Left renal cortex interstitium (tissue), 4 donors: ENCODE measurements at regions not wholly inside any gene's neighbourhood (a gene's known extent, or its start where the extent isn't known, plus 50 kb on each side); places are given as distances from the start of the nearest gene placed in this dataset.

Source experiments
- DNase-seq, 4 donors: peaks; one replicate each; pipeline ENCODE4 v3.0.0-alpha.2; 2013; ENCODE audit warnings: low read depth in 4 of 4, low spot score in 2 of 4, missing footprints in 1 of 4

GRCh38 chr13:105070452-105070851, 1465.0 kb downstream of the EFNB2 start:
- no peak for DNase-seq

GRCh38 chr13:105069106-105069505, 1466.4 kb downstream of the EFNB2 start:
- DNase-seq: no peak

- no peak for DNase-seq
Measured at GRCh38 chr13:105063676-105064075, 1471.8 kb downstream of the EFNB2 start.

GRCh38 chr13:105059786-105060185, 1475.7 kb downstream of the EFNB2 start:
- DNase-seq: no peak

DNA sequence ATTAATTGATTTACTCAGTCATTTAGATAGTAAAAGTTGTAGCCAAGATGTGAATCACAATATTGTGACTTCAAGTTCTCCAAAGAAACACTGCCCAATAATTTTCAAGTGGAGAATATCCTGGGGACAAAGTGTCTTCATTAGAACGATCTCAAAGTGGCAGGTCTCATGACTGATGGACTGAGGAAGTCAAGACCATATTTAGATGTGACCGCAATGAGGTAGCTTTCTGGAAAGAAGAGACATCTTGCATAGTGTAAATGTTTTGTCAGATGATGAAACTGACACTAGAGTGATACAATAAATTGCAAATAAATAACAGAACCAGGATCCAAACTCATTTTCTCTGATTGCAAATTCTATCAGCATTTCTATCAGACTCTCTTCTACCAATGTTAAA, 1476.9 kb downstream of the EFNB2 start:
- no peak for DNase-seq

GRCh38 chr13:105052711-105053110, 1482.8 kb downstream of the EFNB2 start:
- DNase-seq: no peak

GRCh38 chr13:105050686-105051085, 1484.8 kb downstream of the EFNB2 start:
- DNase-seq: no peak

GRCh38 chr13:105048677-105049076, 1486.8 kb downstream of the EFNB2 start:
- DNase-seq: no peak

DNA sequence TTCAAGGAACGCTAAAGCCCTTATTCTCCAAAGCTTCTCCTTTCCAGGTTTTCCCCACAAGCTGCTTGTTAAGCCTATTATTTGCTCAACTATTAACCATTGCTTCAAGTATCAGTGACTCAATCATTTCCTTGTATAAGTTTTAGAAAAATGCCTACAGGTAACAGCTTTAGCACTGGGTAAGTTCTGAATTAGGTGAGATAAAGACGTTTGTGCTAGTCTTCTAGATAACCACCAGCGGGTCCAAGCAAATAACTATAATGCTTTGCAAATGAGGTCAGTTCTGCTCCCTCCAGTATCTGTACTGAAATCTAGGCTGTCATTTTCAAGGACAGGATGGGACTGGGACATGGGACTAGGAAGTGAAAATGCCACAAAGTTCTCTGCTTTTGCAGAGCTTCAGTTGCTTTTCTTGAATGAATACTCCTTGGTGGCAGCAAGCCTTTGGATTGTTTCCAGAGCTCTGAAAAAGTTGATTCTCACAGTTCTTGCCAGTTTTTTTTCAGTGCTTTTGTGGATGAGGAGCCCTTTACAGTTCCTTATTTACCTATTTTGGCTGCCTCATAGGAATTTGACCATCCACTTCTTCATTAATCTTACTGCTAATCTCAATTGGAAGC, 1487.7 kb downstream of the EFNB2 start:
- DNase-seq: no peak

GRCh38 chr13:105037110-105037509, 1498.4 kb downstream of the EFNB2 start:
- DNase-seq: no peak

GRCh38 chr13:105035092-105035491, 1500.4 kb downstream of the EFNB2 start:
- DNase-seq: no peak

DNA sequence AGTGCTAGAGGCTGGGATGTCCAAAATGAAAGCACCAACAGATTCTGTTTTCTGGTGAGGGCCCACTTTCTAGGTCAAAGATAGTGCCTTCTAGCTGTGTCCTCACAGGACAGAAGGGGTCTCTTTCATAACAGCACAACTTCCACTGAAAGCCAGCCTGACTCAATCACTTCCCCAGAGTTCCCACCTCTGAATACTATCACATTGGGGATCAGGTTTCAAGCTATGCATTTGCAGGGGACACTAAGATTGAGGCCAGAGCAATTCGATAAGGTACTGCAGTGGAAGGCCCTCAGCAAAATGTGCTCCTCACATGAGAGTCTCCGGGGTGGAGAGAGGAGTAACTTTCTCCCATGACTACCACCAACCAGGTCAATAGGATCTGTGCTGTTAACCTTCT, 1501.5 kb downstream of the EFNB2 start:
- DNase-seq: no peak

DNA sequence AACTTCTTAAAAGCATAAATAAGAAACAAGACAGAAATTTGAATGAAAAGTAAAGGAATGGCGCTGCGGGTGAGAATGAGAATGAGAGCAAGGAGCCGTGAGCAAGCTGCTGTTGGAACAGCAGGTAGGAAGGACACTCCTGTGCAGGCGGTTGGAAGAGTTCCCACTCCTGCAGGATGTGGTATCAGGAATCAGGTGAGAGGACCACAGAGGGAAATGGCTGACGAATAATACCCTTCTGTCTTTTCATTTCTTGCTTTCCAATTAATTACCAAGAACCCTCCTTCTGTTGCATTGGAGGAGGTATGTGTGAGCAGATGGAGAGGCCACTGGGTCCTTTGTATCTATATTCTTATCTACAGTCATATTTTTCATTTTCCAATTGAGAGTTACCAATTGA, 1504.2 kb downstream of the EFNB2 start:
- DNase-seq: no peak

DNA sequence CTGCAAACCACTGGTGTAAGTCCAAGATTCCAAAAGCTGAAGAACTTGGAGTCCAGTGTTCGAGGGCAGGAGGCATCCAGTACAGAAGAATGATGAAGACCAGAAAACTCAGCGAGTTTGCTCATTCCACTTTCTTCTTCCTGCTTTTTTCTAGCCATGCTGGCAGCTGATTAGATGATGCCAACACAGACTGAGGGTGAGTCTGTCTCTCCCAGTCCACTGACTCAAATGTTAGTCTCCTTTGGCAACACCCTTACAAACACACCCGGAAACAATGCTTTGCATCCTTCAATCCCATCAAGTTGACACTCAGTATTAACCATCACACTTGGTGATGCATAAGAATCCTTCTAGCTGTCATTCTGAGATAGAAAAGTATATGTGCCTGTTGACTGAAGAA, 1504.6 kb downstream of the EFNB2 start:
- DNase-seq: no peak

DNA sequence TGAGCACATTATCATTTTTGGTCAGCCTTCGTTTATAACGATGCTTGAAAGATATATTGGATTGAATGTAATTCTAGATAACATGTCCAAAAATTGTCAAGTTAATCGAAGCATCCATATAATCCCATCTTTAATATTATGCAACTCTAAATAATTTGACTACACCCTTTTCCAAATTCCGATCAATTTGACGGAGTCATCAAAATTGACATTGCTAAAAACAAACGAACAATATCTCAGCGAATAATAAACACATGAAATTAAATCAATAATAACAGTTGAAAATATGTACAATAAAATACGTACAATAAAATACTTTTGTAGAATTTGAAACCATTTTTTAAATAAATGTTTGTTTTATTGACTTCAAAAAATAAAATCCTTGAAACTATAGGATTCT, 1516.4 kb downstream of the EFNB2 start:
- no peak for DNase-seq

DNA sequence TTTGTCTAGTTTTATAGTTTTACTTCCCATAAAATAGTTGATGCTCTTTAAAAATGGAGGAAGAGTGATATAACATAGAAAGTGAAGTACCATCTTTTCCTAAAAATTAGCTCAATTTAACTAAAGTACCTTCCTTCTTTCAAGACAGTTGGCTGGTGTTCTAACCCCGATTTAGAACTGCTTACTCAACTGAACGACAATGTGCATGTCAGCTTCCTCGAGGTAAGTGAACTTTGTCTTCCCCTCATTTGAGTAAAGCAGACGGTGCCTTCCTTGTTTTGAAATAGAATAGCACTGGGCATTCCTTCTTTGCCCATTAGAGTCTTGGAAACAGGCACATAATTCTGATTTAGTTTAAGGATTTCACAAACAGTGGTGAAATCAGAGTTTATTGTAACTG, 1519.2 kb downstream of the EFNB2 start:
- DNase-seq: no peak

GRCh38 chr13:105008604-105009003, 1526.9 kb downstream of the EFNB2 start:
- DNase-seq: no peak

DNA sequence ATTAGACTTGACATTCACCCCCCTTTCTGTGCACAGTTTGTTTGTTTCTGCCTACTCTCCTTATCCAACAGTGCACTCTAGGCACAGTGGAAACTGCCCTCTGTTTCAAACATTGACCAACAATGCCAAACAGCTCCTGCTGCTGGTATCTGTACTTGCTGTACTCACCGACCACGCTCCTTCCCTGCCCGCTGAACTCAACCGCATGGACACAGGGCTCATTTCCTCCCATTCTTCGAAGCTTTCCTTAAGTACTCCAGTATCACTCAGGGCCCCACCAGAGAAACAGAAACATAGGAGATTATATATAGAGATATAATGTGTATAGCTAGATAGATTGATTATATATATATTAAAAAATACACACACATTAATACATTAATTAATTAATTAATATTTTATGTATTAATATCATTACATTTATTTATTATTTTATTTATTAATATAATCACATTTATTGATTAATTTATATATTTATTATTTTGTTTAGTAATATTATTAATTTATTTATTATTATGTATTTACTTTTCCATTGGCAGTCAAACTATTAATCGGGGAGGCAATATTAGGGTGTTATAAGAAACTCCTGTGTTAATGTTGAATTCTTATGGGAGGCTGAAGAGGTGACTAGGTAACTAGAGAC, 1528.2 kb downstream of the EFNB2 start:
- DNase-seq: no peak

- DNase-seq: no peak
Measured at GRCh38 chr13:104996022-104996421, 1539.4 kb downstream of the EFNB2 start.

DNA sequence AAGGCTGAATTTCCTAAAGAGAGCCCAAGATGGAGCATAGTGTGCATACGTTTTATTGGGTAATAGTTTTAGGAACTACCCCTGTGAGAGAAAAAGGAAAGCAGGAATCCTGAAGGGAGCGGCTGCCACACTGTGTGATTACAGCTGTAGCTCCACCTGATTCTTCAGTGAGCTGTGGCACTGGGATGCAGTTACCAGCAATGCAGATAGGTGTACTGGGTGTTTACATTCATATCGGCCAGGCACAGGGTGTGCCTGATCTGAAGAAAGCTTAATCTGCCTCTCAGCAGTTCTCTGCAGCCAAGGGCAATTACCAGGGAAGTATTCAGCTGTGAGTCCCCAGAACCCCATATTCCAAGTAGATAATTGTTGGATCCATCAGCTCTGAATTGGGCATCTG, 1541.8 kb downstream of the EFNB2 start:
- no peak for DNase-seq

- DNase-seq: no peak
Measured at GRCh38 chr13:104987621-104988020, 1547.8 kb downstream of the EFNB2 start.

- DNase-seq: peak in 2 of 4 donors; percentile 19 to 26
Measured at GRCh38 chr13:104984296-104984818, 1551.1 kb downstream of the EFNB2 start.
